ENCODE measurements at regions not wholly inside any gene's neighbourhood (a gene's known extent, or its start where the extent isn't known, plus 50 kb on each side); places are given as distances from the start of the nearest gene placed in this dataset.
"Not testable (repeated sequence)": the region's sequence is repeated elsewhere in the genome, so short reads cannot be mapped to it uniquely, and the experiment has no call there.

DNA sequence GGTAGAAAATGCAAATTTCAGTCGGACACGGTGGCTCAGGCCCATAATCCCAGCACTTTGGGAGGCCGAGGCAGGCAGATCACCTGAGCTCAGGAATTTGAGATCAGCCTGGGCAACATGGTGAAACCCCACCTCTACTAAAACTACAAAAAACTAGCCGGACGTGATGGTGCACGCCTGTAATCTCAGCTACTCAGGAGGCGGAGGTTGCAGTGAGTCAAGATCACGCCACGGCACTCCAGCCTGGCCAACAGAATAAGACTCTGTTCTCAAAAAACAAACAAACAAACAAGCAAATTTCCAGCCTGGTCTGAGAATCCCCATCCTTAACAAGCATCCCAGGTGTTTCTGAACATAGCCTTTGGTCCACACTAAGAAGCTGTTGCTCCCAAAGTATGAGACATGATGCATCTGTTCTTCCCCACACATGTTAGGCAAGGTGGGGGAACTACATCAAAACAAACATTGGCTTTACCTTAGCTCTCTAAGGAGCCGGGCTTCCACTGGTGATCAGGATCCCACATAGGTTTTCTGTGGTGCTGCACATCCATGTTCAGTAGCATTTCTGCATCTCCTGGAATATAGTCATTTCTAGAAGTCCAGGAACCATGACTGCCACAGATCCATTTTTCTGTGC lies 92.5 kb upstream of the DMRT1 start:
- no peak for DNase-seq

DNA sequence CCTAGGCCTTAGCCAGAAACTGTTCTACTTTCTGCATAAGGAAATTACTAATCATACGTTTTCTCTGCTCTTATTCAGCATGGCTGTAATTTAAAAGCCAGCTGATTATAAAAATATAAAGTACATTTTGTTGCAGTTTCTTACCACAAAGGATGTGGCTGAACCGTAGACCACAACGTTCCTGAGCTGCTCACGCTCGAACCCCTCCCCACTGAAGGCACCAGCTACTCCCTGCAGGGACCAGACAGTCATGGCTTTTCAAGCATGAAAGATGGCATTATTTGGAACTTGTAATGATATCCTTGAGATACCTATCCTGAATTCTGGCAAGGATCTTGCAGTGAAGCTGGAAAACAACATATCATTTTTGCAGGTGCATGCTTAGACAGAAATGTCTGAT lies 91.8 kb upstream of the DMRT1 start:
- peak in 1 of 2 donors; percentile 28 for DNase-seq

DNA sequence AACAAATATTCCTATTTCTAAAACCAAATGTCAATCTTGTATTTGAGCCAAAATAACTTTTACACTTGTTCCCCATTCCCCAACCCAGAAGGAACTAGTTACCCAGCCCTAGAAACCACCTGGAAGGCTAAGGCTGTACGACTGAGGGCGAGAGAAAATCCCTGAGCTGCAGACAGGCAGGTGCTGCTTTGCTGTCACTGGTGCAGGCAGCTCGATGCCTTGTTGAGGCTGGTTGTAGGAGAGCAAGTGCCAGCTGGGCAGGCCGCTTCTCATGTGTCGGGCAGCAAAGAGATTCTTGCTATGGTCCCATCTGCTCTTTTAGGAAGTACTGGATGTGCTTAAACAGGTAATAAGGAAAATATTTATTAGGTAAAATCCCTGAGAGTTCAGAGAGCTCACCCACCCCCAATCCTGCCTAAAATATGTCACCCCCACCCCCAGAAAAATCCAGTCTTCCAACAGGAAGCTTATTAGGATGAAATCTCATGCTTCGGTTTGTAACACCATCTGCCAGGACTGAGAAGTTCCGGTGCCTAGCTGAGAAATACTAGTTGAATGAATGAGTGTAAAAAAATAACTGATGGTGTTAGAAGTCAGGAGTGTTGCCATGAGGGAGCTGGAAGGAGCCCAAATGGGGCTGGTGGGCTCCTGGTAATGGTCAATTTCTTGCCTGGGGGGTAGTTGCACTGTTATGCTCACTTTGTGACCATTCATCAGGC lies 91.1 kb upstream of the DMRT1 start:
- no peak for DNase-seq

DNA sequence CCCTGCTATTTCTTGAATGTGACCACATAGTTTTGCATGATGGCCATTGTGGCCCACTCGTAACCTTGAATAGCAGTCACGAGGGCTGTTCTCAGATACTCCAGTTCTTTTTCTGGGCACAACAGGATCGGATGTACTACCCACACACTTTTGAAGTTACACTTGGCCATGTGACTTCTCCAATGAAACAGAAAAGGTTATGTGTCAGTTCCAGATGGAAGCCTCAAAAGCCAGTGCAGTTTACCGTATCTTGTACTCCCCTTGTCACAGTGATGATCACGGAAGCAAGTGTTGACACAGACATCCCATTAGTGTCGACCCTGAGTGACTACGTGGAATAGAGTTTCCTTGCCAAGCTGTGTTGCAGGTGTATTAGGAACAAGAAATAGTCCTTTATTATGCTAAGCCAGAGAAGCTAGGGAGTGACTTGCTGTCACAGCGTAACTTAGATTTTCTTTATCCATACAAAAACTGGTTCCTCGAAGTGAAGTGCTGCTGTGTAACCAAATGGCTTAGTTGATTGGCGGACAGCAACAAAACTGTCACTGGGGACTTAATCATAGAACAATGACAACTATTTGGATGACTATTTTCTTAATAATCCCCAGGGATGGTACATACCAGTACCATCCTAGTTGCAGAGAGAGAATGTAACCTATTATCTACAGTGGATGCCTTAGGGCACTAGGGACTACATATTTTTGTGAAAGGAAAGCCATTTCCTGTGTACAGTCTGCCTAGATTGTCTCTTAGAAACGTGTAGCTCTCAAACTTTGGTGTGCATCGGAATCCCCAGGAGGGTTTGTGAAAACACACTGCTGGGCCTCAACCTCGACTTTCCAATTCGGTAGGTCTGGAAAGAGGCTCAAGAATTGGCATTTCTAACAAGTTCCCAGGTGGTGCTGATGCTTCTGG lies 90.1 kb upstream of the DMRT1 start:
- peak in 1 of 2 donors; percentile 10 for DNase-seq

DNA sequence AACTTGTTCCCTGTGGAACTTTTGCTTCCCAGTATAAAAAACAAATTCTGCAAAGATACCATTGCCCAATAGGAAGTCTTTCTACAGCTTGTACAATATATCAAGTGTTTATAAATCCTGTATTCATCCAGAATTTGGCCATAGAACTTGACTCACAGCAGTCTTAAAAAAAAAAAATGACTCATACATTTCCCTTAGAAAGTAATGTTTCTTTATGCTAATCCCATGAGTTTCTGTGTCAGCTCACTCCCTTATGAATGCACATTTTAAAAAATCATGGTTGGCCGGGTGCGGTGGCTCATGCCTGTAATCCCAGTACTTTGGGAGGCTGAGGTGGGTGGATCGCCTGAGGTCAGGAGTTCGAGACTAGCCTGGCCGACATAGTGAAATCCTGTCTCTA lies 89.3 kb upstream of the DMRT1 start:
- no peak for DNase-seq

DNA sequence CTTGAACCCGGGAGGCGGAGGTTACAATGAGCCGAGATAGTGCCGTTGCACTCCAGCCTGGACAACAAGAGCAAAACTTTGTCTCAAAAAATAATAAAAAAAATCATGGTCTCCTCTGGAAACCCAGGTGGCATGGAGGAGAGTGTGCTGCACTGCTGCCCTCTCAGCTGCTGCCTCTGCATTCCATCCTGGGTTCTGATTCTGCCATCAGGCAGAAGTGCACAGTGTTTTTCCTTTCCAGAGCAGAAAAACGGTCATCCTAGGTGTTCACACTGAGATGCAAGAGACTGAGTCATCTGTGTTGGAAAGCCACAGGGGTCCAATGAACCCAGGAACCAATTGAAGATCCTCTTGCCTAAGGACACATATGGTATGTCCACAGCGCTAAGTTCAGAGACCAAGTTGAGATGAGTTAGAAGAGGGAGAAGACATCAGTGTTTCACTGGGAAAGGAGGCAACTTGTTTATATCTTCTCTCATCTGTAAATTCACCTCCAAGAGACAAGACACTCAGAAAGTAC lies 88.8 kb upstream of the DMRT1 start:
- DNase-seq: no peak

DNA sequence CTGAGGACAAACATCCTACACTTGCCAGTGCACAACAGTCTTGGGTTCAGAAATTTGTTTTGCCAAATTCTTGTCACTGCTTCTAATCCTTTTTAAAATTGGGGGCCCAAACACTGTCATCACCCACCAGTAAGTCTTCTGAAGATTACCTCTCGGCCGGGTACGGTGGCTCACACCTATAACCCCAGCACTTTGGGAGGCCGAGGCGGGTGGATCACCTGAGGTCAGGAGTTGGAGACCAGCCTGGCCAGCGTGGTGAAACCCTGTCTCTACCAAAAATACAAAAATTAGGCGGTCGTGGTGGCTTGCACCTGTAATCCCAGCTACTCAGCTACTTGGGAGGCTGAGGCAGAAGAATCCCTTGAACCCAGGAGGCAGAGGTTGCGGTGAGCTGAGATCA lies 87.8 kb upstream of the DMRT1 start:
- not testable (repeated sequence) for DNase-seq

DNA sequence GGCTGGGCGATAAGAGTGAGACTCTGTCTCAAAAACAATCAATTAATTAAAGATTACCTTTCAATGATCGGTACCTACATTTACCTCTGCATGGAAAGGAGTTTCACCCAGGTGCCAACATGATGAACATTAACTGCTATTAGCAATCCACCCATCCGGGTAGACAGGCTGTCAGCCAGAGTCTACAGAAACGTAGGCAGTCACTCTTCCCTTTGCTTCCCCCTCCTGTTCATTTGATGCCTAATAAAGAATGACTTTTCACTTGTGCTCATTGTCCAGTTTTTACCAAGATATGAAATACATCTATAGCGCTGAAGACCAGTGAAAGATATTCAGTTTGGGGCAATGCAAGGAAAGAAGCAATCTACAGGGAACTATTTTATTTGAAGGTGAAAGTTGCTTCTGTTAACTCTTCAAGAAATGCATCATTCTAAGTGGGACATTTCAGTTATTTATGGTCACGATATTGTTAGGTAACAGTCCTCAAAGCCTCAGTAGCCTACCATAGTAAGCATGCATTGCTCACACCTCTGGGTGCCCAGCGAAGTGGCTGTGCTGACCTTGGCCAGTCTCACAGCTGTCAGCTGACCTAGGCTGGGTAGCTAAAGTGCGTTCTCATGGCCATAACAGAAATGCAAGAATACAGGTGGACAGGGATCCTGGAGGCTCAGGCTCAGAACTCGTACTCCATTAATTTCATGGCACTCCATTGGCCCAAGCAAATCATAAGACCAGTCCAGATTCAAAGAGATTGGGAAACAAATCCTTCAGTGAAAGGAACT lies 87.2 kb upstream of the DMRT1 start:
- no peak for DNase-seq

DNA sequence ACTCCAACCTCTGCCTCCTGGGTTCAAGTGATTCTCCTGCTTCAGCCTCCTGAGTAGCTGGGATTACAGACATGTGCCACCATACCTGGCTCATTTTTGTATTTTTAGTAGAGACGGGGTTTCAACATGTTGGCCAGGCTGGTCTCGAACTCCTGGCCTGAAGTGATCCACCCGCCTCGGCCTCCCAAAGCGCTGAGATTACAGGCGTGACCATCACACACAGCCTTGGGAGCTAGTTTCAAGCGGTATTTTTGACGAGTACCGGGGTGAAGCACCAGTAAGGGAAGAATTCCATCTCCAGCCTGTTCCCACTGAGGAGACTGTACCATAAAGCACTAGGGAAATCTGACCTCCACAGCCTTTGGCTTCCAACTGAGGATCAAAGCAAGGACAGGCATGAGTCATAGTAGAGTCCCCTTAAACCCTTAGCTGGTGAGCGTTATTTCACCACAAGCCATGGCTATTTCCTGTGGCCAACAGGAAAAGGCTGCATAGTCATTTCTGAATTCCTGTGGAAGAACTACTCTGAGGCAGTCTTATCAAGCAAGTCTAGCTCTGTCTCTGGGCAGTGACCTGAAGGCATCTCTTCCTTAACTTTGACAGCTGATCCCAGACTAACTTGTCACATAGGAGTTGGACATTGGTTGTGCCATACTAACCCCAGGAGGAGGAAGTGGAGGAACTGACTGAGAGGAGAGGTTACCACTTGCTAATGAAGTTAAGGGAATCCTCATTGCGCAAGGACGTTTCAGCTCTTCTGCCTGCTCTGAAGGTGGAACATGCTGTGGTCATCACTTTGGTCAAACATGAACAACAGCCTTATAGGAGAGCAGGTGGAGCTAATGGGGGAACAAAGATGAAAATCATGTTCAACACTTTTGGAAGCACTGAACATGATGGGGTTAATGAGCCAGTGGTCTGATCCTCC lies 85.8 kb upstream of the DMRT1 start:
- no peak for DNase-seq

DNA sequence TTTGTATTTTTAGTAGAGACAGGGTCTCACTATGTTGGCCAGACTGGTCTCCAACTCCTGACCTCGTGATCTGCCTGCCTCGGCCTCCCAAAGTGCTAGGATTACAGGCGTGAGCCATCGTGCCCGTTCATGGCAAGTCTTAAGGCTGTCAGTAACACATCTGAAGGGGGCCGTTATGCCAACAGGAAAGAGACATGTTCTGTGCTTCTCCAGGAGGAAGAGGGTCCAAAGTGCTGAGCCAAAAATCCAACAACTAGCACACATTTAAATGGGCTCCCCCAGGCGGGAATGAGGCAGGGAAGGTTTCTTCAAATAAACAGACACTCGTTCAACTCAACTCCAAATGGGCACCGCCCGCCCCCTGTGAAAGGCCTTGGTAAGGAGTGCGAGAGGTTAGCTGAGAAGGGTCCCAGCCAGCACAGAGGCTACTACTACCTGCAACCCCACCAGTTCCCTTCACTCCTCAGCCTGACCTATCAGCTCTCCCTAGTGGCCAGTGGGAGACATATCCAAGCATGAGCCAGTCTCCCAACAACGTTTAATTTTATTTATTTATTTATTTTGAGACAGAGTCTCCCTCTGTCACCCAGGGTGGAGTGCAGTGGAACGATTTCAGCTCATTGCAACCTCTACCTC lies 84.1 kb upstream of the DMRT1 start:
- no peak for DNase-seq

DNA sequence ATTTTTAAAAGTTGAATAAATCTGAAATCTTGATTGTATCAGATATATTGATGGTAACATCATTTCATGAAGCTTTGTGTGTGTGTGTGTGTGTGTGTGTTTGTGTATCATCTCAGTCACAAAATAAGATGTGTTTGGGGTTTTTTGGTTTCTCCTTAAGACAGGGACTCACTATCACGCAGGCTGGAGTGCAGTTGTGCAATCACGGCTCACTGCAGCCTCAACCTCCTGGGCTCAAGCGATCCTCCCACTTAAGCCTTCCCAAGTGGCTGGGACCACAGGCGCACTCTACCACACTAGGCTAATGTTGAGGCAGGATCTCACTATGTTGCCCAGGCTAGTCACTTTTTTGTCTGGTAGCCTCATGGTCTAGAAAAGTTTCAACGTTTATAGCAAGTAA lies 83.4 kb upstream of the DMRT1 start:
- no peak for DNase-seq

DNA sequence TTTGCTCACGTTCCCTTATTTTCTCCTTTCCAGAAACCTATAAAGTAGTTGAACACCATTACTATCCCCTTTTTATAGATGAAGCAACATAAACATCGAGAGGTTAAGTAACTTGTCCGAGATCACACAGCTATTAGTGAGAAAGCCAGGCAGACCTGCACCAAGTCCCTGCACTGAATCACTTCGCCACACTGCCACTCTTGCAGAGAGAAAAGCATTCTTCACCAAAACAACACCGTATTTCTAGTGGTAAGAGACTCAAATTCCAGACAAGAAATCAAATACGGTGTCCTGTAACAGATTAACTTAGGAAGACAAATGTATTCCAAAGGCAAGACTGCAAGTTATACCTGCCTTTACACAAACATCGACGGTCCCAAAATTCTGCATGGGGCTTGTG lies 82.0 kb upstream of the DMRT1 start:
- DNase-seq: no peak

DNA sequence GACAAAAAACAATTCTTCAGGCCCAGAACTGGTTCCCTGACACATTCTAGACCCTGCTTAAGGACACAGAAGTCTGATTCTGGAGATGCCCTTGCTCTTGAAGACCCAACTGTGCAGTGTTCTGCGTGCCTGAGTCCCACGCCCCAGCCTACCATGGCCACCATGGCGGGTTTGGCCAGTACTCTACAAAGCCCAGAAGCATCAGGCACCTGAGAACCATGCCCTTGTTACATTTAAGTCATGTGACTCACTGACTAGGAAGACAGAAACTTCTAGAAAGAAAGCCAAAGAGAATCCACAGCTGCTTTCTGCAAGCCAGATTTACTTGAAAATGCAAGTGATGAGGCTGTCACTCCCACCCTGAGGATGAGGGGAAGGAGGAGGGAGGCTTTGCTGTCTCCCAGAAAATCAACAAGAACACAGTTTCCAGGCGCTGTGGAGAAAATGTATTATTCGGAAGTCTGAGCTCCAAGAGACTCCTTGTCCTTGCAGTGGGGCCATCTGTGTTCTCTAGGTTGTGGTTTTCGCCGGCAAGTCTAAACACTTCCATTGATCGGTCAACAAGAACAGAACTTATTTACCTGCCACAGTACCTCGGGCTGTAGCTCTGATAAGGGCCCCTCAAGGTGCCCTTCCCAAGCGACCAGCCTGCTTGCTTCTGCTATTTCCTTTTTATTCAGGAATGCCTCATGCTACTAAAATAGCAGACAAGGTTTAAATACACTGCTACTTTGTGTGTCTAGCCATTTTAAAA lies 81.3 kb upstream of the DMRT1 start:
- no peak for DNase-seq

DNA sequence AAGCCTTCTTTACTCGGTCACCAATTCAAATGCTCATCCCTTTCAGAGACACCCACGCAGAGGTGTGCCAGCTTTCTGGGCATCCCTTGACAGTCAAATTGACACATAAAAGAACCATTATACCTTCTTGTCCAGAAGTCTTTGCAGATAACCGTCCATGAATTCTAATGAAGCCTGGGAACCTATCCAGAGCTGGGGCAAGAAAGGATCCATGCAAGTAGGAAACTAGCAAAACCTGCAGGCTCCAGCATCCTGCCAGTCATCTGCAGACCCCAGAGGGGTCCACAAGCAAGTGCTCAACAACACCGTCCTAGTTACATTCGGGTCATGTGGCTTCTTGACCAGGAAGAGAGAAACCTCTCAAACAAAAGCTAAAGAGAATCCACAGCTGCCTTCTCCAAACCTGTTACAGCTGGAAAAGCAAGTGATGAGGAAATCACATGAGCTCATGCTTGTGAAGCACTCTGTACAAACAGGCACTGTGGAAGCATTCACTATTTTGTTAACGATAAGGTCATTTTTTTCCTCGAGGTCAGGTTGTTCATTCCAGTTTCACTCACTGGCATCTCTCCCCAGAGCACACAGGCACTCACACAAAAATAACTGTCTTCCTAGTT lies 80.2 kb upstream of the DMRT1 start:
- no peak for DNase-seq

DNA sequence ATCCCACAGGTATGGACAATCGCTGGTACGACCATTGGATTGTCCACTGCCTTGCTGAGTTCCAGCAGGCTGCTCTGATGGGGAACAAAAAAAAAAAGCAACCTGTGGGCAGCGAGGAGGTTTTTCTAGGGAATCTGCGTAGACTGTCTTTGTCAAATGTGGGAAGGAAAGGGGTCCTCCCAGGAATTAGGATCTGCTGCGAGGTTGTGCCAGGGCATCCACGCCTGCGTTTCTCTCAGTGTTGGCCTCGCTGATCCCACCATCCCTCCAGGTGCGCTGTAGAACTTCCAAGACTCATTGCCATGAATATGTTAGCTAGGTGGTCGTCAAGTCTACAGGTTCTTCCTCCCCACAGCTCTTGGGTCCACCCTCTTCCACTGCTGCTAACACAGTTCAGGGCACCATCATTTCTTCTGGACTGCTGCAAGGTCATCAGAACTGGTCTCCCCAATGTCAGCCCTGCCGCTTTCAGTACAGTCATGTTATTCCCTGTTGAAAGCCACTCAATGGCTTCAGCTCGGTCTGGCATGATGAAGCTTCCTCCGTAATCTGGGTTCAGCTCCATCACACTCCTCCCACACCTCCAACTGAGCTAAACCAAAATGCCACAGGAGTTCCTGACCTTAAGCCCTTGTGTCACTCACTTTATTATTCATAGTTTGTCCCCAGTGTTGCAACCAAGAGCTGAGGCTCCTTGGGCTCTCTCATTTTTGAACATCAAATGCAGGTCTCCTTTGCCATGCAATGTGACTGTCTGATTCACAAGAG lies 79.5 kb upstream of the DMRT1 start:
- DNase-seq: no peak

DNA sequence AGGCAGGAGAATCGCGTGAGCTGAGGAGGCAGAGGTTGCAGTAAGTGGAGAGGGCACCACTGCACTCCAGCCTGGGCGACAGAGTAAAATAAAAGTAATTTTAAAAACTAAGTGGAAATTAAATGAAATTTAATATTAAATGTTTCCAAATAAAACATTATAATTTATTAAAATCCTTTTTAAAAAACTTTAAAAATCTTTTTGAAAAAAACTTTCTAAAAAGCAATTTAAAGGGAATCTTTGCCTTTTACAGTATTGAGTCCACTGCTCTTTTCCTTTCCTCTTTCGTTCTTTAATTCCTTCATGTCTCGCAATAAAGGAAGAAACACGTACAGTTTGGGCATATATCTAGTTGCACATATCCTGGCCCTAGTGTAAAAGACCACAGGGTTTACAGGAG lies 77.8 kb upstream of the DMRT1 start:
- no peak for DNase-seq

DNA sequence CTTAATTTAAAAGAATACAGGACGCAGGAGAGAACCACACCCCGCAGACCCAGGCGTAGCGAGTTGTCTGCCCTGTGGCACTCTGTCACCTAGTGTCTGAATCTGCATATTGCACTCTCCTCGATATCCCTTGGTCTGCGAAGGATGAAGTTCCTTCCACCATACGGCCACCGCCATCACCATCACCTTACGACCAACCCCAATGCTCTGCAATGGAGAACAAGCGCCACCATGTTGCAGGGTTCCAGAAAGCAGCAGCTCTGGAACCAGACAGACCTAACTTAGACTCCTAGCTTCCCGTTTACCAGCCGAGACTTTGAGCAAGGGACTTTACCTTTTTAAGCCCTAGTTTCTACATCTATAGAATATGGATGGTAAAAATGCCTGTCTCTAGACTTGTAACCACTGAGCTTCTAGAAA lies 77.4 kb upstream of the DMRT1 start:
- DNase-seq: peak; percentile 26 to 33

DNA sequence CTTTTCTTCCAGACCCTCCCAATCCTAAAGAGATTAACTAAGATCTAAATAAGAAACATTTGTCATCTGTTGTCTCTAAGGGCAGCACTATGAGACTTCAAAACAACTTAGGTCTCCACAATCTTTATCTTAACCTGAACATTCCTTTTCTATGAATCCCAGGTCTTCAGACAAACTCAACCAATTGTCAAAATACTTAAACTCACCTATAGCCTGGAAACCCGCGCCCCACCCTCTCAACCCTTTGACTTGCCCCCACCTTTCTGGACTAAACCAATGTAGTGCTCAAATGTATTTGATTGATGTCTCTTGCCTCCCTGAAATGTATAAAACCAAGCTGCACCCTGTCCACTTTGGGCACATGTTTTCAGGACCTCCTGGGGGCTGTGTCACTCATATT lies 76.5 kb upstream of the DMRT1 start:
- no peak for DNase-seq

DNA sequence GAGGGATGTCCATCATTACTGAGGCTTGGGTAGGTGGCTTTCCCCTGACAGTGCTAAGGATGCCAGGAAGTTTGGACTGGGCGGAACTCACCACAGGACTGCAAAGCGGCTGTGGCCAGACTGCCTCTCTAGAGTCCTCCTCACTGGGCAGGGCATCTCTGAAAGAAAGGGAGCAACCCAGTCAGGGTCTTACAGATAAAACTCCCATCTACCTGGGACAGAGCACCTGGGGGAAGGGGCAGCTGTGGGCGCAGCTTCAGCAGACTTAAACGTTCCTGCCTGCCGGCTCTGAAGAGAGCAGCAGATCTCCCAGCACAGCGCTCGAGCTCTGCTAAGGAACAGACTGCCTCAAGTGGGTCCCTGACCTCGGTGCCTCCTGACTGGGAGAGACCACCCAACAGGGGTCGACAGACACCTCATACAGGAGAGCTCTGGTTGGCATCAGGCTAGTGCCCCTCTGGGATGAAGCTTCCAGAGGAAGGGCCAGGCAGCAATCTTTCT lies 74.4 kb upstream of the DMRT1 start:
- not testable (repeated sequence) for DNase-seq

Data from stimulated activated CD4-positive, alpha-beta T cell treated with anti-CD3 and anti-CD28 coated beads, Interleukin-2, amount 100 ng/mL, for 24 hours (primary cell).